SKM-1 treated with dmso at 0.1 percent for 144 hours (cell line): ENCODE measurements at regions not wholly inside any gene's neighbourhood (a gene's known extent, or its start where the extent isn't known, plus 50 kb on each side); places are given as distances from the start of the nearest gene placed in this dataset.
"Not testable (repeated sequence)": the region's sequence is repeated elsewhere in the genome, so short reads cannot be mapped to it uniquely, and the experiment has no call there.

Experiments used
- DNase-seq: peaks from one replicate; lab custom pipeline; 2025; ENCODE audit not compliant: unreplicated experiment; lab: John Stamatoyannopoulos, UW

DNA sequence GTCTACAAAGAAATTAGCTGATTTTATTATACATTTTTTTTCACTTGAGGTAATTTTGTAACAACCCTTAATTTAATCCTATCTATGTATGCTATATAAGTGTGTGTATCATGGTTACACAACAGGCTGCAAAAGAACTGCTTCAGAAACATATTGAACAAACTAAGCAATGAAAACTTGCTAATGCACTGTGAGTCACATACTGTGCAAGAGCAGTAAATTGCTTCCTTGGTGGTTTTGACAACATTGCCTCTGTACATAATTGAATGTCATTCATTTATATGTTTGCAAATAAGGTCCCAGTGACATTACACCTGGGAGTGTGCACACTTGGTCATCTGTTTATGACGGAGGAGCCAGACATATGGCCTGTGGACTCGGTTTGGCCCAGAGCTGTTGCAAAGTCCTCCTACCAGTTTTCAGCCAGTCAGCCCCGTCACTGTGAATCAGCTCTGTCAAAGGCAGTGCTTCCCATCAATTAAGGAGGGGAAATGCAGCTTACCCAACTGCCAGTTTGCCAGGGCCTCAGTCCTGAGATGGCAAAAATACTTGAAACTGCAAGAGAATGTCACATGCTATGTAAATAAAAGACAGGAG, 835.0 kb downstream of the TTLL7 start:
- not testable (repeated sequence) for DNase-seq

DNA sequence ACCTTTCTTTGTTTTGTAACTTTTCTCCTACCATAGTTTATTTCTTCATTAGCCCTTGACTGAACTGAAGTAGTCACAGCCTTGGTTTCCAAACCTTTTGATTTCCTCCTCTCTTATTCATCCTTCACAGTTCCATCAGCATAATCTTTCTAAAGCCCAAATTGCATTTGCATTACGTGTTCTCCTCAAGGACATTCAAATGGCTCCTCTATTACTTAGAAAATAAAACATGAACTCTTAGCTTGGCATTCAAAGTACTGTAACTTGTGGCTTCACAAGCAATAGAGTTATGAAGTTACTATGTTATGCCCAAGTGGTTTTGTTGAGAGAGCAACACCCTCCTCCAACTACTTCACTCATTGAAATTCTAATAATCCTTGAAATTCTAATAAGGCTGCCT, 840.0 kb downstream of the TTLL7 start:
- not testable (repeated sequence) for DNase-seq

DNA sequence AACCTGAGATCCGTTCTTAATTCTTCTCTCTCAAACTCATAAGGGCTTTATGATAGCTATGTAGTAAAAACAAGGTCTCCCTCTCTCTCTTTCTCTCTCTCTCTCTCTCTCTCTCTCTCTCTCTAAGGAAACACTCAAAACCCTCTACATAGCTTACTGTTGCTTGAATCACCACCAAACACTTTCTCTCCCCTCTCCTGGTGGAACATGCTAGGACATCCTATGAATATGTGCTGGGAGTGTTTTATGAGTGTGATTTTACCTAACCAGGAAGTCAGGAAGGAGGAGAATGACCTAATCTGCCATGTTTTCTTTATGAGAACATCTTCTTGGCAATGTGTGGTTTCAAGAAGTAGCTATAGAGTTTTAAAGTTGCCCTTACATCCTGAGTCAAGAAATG, 844.6 kb downstream of the TTLL7 start:
- not testable (repeated sequence) for DNase-seq

DNA sequence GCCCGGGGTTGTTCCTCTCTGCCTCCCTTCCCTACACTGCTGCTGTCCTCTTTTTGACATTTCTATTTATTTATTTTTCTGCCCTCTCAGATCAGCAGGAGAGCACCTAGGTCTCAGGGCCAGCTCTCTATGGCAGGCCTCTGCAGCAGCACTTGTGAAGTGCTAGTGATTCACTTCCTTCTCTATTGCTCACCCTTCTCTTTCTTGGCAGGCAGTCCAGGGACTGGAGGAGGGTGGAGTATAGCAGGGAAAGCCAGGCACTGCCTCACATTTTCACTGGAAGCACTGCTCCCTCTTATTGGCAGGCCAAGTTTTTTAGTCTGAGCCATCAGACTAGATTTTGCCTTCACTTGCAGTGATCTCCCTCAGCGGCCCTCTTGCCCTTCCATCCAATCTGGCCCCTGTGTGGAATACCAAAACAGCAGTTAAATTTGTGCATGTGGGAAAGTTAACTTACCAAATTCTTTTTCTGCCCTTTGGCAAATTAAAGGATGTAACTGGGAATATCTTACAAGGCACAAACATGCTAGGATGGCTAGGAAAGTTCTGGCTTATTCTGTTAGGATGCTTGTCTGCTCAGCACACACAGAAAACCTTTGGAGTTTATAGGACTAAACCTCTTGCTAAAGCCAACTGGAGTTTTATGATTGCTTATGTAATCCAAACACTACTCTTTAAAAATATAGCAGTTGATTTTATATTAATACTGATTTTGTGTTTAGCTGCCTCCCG, 847.6 kb downstream of the TTLL7 start:
- not testable (repeated sequence) for DNase-seq

DNA sequence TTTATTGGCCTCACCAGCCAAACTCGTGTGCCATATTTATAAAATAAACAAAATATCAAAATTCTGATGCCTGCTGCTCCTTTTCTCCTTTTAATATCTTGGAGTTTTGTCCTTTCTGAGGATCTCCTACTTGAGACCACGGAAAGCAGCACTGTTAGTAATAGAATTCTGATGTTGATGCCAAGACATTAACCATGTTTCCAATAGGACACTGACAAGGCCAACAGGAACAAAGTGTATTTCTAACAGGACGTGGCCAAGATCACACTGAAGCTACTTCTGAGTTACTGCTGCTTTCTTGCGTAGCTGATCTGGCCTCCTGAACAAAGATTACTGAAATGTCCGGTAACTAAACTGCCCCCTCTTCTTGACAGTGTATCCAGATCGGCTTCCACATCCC, 848.5 kb downstream of the TTLL7 start:
- not testable (repeated sequence) for DNase-seq

DNA sequence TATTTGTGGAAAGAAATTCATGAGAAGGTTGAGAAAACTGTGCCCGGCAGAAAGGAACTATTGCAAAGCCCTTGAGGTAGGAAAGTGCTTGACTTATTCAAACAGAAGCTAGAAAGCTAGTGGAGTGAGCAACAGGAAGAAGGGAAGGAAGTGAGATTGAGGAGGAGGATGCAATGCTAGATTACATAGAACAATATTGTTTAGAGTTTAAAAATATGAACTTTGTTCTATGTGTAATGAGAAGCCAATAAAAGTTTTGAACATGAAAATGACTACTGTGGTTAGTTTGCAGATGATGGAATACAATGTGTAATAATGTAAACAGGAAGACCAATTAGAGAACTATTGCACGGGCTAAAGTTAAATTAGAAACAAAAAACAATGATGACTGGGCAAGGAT, 853.1 kb downstream of the TTLL7 start:
- not testable (repeated sequence) for DNase-seq

DNA sequence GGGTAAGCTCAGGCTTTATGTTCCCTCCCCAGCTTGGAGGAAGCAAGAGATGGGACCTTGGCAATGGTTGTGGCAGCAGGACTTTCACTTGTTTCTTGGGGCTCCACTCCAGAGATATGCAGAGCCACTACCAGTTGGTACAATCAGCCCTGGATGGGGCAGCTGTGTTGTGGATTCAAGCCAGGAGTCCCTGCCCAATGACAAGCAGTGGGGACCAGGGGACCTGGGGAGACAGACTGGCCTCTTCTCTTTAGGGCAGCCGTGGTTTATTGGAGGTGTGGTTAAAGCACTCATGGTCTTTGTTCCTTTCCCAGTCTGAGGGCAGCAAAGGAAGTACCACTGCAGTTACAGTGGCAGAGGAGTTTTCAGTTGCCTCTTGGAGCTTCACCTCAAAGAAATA, 856.1 kb downstream of the TTLL7 start:
- DNase-seq = not testable (repeated sequence)

DNA sequence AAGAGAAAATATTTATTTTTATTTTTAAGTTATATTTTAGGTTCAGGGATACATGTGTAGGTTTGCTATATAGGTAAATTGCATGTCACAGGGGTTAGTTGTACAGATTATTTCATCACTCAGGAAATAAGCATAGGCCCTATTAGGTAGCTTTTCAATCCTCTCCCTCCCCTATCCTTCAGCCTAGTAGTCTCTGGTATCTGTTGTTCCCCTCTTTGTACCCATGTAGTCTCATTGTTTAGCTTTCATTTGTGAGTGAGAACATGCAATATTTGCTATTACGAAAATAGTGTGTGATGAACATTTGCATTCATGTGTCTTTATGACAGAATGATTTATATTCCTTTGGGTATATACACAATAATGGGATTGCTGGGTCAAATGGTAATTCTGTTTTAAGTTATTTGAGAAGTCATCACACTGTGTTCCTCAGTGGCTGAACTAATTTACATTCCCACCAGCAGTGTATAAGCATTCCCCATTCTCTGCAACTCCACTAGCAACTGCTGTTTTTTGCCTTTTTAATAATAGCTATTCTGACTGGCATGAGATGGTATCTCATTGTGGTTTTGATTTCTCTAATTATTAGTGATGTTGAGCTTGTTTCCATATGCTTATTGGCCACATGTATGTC, 863.3 kb downstream of the TTLL7 start:
- not testable (repeated sequence) for DNase-seq

DNA sequence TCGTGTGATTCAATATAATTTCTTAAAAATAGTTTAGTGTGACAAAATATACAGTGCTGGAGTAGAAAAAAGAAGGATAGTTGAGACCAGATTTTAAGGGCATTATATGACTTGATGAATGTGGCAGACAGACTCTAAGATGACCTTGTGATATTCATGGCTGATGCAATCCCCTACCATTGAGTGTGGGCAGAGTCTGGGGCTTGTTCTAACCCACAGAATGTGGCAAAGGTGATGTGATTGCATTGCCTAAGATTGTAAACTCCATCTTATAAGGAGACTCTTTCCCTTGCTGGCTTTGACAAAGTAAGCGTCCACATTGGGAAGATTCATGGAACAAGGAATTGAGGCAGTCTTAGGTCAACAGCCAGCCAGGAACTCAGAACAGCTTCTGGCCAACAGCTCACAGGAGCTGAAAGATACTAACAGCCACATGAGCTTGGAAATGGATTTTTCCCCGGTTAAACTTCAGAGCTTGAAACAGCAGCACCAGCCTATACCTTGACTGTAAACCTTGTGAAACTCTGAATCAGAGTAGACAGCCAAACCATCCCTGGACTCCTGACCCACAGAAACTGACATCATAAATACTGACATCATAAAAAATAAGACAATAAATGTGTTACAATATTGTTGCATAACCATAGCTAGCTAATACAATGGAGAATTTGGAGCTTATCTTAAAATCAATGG, 864.5 kb downstream of the TTLL7 start:
- DNase-seq = not testable (repeated sequence)

DNA sequence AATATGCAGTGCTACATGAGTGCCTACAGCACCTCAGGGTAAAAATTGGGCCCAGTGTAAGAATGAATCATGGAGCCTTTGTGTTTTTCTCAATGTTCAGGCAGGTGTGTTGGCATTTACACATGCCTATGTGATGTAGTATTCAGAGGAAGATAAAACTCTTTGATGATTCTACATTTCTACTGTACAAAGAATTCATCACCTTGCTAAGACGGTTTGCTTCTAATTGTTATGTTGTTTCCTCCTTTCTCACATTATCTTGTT, 867.3 kb downstream of the TTLL7 start:
- DNase-seq = no peak

DNA sequence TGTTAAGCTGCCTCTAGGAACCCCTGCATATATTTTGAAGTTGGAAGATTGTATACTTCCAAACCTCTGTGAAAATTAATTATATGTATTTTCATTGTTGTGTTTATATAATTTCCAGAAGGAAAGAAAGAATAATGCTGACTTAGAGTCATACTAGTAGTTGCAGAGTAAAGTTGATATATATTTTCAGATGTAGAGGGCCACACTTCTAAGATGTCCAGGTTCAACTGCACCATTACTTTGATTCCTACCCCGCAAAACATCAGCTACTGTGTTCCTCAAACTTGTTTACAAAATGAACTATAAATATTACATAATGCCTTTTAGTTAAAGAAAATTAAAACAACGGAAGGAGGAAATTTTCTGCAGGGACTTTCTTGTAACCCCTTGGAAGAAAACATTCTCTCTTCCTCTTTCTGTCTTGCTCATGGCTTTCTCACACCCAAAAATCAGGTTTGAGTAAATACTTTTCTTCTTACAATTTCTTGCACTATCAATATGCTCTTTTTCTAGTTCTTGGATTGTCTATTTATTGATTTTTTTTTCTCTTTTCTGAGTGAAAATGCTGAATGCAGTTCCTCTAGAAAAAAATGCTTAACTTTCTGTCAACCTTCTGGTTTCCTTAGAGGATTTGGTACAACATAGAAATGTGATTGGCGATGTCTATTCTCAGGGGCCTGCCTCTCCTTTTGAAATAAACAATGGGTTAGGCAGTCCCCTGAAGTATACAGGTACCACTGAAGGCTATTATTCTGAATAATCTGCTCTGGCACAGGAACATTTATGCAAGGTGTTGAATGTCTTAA, 867.8 kb downstream of the TTLL7 start:
- DNase-seq = no peak

DNA sequence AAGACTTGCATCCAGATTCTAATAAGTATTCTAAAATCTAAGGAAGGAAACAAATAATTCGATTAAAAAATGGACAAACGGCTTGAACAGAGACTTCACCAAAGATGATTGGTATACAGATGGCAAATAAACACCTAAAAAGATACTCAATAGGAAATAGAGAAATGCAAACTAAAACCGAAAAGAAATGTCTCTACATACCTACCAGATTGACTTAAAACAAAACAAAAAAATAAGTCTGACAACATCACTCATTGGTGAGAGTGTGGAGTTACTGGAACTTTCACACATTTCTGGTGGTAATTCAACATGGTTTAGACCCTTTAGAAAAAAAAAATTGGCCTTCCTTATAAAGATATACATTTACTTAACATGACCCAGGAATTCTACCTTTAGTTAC, 869.8 kb downstream of the TTLL7 start:
- DNase-seq = no peak

DNA sequence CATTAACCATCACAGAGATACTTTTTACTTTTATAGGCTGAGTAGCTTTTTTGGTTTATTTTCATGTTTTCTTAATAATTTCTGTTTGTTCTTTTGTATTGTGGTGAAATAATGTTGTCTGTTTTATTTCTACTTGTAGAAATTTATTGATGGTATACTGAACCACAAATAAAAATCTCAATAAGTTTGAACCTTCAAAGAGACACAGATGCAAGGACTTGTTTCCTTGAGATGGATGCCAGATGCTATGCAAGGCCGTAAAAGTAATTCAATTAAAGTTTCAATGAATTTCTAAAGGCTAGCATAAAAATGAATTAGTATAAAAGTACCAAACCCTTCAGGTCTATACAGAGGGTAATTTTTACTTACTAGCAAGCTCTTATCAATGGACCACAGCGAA, 873.5 kb downstream of the TTLL7 start:
- no peak for DNase-seq

DNA sequence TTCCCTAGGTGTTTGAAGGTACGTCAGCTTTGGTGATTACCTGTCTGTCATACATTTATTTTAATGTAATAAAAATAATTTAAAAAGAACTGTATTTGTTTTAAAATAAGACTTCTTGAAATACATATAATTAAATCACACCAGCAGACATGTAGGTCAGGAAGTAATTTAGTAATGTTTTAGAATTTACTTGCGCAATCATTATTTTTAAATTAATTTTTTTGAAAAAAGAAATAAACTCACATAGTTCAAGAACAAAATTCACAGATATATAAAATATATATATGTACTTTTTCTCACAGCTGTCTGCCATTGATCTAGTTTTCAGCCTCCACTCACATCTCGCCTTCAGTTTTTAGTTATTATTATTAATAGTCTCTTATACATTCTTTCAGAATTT, 875.9 kb downstream of the TTLL7 start:
- DNase-seq = no peak

DNA sequence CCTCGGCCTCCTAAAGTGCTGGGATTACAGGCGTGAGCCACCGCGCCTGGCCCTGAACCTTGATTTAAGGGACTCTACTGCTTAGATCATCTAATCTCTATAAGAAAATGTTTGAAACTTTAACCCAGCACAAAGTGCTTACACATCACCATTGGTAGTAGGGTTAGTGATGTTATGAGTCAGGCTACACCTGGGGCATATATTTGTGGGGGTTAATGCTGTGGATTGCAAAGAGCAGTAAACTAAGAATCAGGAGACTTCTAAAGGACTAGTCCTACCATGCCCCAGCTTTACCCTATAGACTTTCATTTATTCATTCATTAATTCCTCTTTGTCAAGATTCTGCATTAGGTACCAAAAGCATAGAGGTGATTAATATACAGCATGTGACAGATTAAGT, 880.5 kb downstream of the TTLL7 start:
- DNase-seq = no peak

DNA sequence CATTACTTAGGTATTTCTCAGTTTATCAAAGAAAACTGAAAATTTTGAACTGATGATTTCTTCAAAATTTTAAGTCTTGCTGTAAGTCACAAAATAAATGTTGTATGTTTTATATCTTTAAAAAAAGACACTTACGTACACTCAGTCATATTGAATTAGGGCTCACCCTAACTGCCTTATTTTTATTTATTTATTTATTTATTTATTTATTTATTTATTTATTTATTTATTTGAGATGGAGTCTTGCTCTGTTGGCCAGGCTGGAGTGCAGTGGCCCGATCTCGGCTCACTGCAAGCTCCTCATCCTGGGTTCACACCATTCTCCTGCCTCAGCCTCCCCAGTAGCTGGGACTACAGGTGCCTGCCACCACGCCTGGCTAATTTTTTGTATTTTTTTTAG, 881.9 kb downstream of the TTLL7 start:
- not testable (repeated sequence) for DNase-seq

DNA sequence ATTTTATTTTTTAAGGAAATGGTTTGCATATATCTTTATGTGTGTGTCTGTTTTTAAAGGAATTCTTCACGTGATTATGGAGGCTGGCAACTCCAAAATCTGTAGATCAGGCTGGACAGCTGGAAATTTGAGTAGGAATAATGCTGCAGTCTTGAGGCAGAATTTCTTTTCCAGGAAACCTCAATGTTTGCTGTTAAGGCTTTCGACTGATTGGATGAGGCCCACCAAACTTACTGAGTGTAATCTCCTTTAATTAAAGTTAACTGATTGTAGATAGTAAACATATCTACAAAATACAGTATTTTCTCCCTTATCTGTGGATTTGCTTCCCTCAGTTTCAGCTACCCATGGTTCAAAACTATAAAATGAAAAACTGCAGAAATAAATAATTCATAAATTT, 883.1 kb downstream of the TTLL7 start:
- DNase-seq = no peak

DNA sequence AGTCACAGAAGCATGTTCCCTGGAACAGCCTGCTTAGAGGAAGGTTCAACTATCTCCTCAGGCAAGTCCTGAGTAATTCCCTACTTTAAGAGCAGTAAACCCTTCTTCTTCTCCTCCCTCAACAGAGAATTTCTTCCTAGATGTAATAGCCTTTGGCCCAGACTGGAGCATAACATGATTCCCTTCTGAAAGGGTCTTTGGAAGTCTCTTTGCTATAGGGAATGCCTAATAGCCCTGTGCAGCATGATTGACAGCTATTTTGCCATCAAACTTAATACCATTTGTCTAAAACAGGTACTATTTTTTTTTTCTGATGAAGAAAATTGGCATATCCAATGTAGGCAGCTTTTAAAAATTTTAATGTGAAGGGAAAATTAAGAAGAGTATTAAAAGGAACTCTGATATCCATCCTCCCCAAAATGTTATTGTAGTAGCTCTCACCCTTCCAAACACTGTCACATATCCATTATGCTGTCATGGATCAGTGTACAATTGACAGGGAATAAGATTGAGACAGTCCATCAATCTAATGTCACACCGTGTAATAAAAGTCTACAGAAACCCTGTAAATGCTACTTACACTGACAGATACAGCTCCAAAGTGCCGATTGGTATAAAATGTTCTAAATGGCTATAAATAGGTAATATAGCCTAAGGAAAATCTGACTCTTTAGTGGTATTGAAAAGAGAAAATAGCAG, 884.6 kb downstream of the TTLL7 start:
- DNase-seq = no peak

DNA sequence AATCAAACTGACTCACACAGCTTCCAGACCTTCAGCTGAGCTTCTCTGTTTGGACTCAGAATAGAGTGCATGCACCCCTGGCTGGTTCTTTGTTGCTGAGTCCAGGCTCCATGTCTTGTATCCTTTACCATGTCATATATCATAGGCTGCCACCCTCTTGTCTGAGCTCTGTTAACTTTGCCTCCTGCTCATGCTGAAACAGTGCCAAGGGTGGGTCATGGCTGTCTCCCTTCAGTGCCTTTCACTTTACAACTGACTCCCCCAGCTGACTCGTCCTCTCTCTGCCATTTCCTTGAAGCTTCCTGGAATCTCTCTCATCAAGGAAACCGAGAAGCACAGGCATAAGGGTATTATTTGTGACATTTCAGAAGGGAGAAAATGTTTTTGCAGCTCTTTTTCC, 885.3 kb downstream of the TTLL7 start:
- no peak for DNase-seq

DNA sequence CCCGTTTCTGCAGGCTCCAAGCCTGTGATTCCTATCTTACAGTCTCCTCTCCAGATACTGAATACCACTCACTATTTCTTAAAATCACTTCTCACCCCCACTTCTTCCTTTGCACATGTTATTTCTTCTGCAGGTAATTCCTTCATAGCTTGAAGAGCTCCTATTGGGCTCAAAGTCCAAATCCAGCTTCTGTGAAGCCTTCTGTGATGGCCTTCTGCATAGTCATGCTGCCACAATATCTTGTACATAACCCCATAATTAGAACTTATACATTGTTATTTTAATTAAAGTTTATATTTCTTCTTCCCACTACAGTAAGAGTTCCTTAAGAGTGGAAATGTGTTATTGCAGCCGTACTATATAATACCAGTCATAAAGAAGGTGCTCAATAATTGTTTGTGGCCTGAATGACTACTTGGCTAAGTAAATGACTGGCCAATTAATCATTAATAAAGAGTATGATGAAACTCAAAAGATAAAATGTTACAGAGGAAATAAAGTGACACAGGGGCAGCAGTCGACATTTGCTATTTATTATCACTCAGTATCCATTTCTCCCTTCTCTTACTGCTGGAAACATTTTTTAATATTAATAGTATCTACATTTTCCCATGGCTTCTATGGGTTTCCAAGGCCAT, 886.6 kb downstream of the TTLL7 start:
- no peak for DNase-seq
